GM13976 (cell line): ENCODE measurements at regions not wholly inside any gene's neighbourhood (a gene's known extent, or its start where the extent isn't known, plus 50 kb on each side); places are given as distances from the start of the nearest gene placed in this dataset.

Experiments
- DNase-seq: peaks from one replicate; pipeline ENCODE4 v3.0.0; 2012; ENCODE audit warnings: low spot score
- CTCF ChIP-seq: IDR thresholded peaks from 2 replicates; pipeline ENCODE4 v1.5.1; 2012; ENCODE audit warnings: borderline replicate concordance, mild to moderate bottlenecking; ENCODE audit not compliant: insufficient read depth; ENCODE audit errors: extremely low read depth, missing control alignments, control extremely low read depth
- in situ Hi-C: fragments of 300-500 bp; cut with MboI; formaldehyde crosslinking; loops from one replicate; pipeline ENCODE4 v1.12.0; 2022; ENCODE audit warnings: low sequenced_read_pairs, mixed read lengths, inconsistent platforms; ENCODE audit not compliant: unreplicated experiment

DNA sequence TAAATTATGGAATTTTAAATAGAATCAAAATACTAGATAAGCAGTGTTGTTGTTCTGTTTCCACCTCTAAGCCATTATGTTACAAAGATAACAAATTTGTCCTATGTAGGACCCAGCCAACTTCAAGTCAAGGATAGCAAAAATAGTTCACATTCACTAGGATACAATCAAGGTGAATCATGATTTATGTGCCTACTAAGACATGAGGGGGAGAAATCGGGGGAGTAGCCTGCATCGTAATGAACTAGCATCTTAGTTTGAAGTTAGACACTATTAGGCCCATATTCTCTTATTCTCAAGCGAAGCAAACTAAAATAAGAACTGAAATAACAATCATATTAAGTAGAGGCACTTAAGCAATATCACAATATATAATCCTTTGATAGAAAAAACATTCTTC is 779.4 kb upstream of the PCDH9 start:
- TF ChIP-seq CTCF: no peak
- in situ Hi-C loops: no loop called here

DNA sequence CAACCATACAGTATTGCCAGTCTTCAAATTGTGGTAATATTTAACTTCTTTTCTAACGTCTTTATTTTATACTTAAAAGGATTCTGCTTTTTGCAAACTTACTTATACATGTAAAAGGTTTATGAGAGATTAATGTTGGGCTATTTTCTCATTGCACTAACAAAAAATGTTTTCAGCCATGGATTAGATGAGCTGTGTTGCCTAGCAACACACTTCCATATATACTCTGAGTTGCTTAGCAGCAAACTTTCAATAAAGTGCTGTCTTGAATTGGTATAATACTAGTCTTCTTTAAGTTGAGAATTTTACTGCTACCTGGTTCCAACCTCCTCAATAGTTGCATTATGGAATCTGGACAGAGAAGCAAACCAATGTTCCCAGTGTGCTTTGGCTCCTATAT is 777.4 kb upstream of the PCDH9 start:
- DNase-seq: no peak
- no peak for TF ChIP-seq CTCF
- in situ Hi-C loops: no loop called here

More for the DNA sequence above, 779.4 kb upstream of the PCDH9 start:
- no peak for DNase-seq

GRCh38 chr13:67996101-67996500 is 766.0 kb upstream of the PCDH9 start:
- no peak for DNase-seq
- in situ Hi-C loops: no loop called here
- TF ChIP-seq CTCF: no peak

- in situ Hi-C loops: no loop called here
- no peak for DNase-seq
- TF ChIP-seq CTCF: no peak
These were observed 760.7 kb upstream of the PCDH9 start for GRCh38 chr13:67990868-67991267.

DNA sequence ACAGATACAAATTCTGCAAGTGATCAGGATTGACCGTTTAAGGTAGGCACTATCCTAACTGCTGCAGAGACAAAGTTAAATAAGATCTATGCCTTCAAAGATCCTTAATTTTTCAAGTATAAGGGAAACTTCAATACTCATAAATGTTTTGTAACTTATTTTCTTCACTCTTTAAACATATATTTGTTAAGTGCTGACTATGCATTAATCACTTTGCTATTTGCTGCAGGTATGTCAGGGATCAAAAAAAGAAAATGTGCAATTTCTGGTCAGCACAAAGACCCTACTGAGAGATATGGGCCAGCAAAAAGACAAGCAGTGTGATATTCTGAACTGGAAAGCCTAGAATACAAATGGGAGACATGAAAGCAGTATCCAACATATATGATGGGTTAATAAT is 756.1 kb upstream of the PCDH9 start:
- no peak for DNase-seq
- in situ Hi-C loops: no loop called here
- TF ChIP-seq CTCF: no peak

DNA sequence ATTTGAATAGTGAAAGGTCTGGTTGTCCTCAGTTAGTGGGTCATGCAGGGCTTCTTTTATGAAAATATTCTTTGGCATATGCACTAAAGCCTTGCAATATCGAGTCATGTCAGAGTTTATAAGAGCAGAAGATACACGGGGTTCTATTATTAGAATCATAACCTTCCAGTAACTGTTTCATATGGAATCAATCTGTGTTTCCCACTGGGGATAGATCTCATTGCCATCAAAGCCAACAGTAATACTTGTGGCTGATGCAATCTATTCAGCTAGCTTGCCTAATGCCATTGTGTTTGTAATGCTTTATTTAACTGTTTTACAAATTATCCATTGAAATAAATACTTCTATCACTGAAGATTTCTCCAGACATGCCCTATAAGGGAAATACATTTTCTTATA is 746.9 kb upstream of the PCDH9 start:
- no peak for TF ChIP-seq CTCF
- DNase-seq: no peak
- in situ Hi-C loops: no loop called here

- TF ChIP-seq CTCF: no peak
- in situ Hi-C loops: no loop called here
- no peak for DNase-seq
These were observed 741.2 kb upstream of the PCDH9 start for GRCh38 chr13:67971291-67971690.
